ENCODE measurements at regions not wholly inside any gene's neighbourhood (a gene's known extent, or its start where the extent isn't known, plus 50 kb on each side); places are given as distances from the start of the nearest gene placed in this dataset.
"Not testable (repeated sequence)": the region's sequence is repeated elsewhere in the genome, so short reads cannot be mapped to it uniquely, and the experiment has no call there.

DNA sequence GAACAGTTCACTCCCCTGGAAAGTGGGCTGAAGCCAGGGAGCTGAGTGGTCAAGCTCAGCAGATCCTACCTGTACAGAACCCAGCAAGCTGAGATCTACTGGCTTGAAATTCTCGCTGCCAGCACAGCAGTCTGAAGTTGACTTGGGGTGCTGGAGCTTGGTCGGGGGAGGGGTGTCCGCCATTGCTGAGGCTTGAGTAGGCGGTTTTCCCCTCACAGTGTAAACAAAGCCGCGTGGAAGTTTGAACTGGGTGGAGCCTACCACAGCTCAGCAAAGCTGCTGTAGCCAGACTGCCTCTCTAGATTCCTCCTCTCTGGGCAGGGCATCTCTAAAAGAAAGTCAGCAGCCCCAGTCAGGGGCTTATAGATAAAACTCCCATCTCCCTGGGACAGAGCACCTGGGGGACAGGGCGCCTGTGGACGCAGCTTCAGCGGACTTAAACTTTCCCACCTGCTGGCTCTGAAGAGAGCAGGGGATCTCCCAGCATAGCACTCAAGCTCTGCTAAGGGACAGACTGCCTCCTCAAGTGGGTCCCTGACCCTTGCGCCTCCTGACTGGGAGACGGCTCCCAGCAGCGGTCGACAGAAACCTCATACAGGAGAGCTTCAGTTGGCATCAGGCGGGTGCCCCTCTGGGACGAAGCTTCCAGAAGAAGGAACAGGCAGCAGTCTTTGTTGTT lies 135.3 kb upstream of the HS3ST4 start:
- TF ChIP-seq POLR2A (IDR thresholded peaks at IDR 0.05) = not testable (repeated sequence)
- TF ChIP-seq, protein P1, sequence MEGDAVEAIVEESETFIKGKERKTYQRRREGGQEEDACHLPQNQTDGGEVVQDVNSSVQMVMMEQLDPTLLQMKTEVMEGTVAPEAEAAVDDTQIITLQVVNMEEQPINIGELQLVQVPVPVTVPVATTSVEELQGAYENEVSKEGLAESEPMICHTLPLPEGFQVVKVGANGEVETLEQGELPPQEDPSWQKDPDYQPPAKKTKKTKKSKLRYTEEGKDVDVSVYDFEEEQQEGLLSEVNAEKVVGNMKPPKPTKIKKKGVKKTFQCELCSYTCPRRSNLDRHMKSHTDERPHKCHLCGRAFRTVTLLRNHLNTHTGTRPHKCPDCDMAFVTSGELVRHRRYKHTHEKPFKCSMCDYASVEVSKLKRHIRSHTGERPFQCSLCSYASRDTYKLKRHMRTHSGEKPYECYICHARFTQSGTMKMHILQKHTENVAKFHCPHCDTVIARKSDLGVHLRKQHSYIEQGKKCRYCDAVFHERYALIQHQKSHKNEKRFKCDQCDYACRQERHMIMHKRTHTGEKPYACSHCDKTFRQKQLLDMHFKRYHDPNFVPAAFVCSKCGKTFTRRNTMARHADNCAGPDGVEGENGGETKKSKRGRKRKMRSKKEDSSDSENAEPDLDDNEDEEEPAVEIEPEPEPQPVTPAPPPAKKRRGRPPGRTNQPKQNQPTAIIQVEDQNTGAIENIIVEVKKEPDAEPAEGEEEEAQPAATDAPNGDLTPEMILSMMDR (IDR thresholded peaks at IDR 0.05) = not testable (repeated sequence)
